Middle frontal gyrus (tissue), 1 donor: ENCODE measurements at regions not wholly inside any gene's neighbourhood (a gene's known extent, or its start where the extent isn't known, plus 50 kb on each side); places are given as distances from the start of the nearest gene placed in this dataset.

Experiments used
- DNase-seq: peaks from one replicate; pipeline ENCODE4 v3.0.0-alpha.2; 2015; ENCODE audit warnings: low spot score; ENCODE audit errors: extremely low spot score

GRCh38 chr2:59998324-59998723, 555.1 kb downstream of the BCL11A start:
- DNase-seq: no peak

GRCh38 chr2:59997371-59997770, 556.1 kb downstream of the BCL11A start:
- DNase-seq: no peak

GRCh38 chr2:59996855-59997254, 556.6 kb downstream of the BCL11A start:
- DNase-seq: no peak

GRCh38 chr2:59993726-59994125, 559.7 kb downstream of the BCL11A start:
- no peak for DNase-seq

- no peak for DNase-seq
Measured at GRCh38 chr2:59988341-59988740, 565.1 kb downstream of the BCL11A start.

- peak; percentile 14 for DNase-seq
Measured at GRCh38 chr2:59986511-59986910, 566.9 kb downstream of the BCL11A start.

- DNase-seq: no peak
Measured at GRCh38 chr2:59985923-59986322, 567.5 kb downstream of the BCL11A start.

- no peak for DNase-seq
Measured at GRCh38 chr2:59974051-59974766, 579.2 kb downstream of the BCL11A start.

GRCh38 chr2:59969161-59969560, 584.3 kb downstream of the BCL11A start:
- DNase-seq: peak; percentile 29

- DNase-seq: no peak
Measured at GRCh38 chr2:59968441-59968840, 585.0 kb downstream of the BCL11A start.

GRCh38 chr2:59967691-59968090, 585.8 kb downstream of the BCL11A start:
- no peak for DNase-seq

- DNase-seq: no peak
Measured at GRCh38 chr2:59963157-59963556, 590.3 kb downstream of the BCL11A start.

- no peak for DNase-seq
Measured at GRCh38 chr2:59961746-59962145, 591.7 kb downstream of the BCL11A start.

- no peak for DNase-seq
Measured at GRCh38 chr2:59959944-59960343, 593.5 kb downstream of the BCL11A start.

- DNase-seq: no peak
Measured at GRCh38 chr2:59957504-59957903, 596.0 kb downstream of the BCL11A start.

GRCh38 chr2:59956981-59957380, 596.5 kb downstream of the BCL11A start:
- DNase-seq: no peak

GRCh38 chr2:59947917-59948541, 605.4 kb downstream of the BCL11A start:
- no peak for DNase-seq

- DNase-seq: no peak
Measured at GRCh38 chr2:59947209-59947608, 606.2 kb downstream of the BCL11A start.

GRCh38 chr2:59939236-59939635, 614.2 kb downstream of the BCL11A start:
- no peak for DNase-seq

GRCh38 chr2:59938181-59938580, 615.3 kb downstream of the BCL11A start:
- no peak for DNase-seq

GRCh38 chr2:59936048-59936447, 617.4 kb downstream of the BCL11A start:
- DNase-seq: no peak

GRCh38 chr2:59935005-59935404, 618.4 kb downstream of the BCL11A start:
- no peak for DNase-seq

GRCh38 chr2:59933948-59934347, 619.5 kb downstream of the BCL11A start:
- DNase-seq: no peak
